GM06990 (cell line): ENCODE measurements at regions not wholly inside any gene's neighbourhood (a gene's known extent, or its start where the extent isn't known, plus 50 kb on each side); places are given as distances from the start of the nearest gene placed in this dataset.

Experiments
- DNase-seq: peaks from one replicate; pipeline ENCODE4 v3.0.0-alpha.2; 2011; ENCODE audit not compliant: insufficient read length; ENCODE audit errors: extremely low read depth
- H3K27me3 ChIP-seq: replicated peaks from 2 replicates; pipeline ENCODE4 v1.6.0; 2011; ENCODE audit warnings: low read length; ENCODE audit not compliant: control insufficient read depth, insufficient read depth
- H3K36me3 ChIP-seq: 2 replicates; pipeline ENCODE4 v1.5.1; 2011; ENCODE audit warnings: low read length; ENCODE audit not compliant: control insufficient read depth, insufficient read depth
- H3K4me3 ChIP-seq: replicated peaks from 2 replicates; pipeline ENCODE4 v1.5.1; 2011; ENCODE audit warnings: low read depth, mild to moderate bottlenecking, control low read depth, low read length
- CTCF ChIP-seq: IDR thresholded peaks from 2 replicates; pipeline ENCODE4 v1.5.1; 2011; ENCODE audit warnings: low read length, control low read depth, mild to moderate bottlenecking, inconsistent platforms; ENCODE audit not compliant: insufficient read depth, poor library complexity, severe bottlenecking

GRCh38 chr6:113380591-113380990 is 476.6 kb upstream of the MARCKS start:
- DNase-seq: no peak
- H3K27me3 ChIP-seq: no peaks in the 10 kb centered on the region
- no peak for TF ChIP-seq CTCF

GRCh38 chr6:113381232-113381631 is 475.9 kb upstream of the MARCKS start:
- Histone ChIP-seq H3K27me3 (no peaks in the 10 kb centered on the region), H3K4me3 (no peak overlapping the region), H3K36me3 (no peaks in the 10 kb centered on the region)
- TF ChIP-seq CTCF: no peak
- DNase-seq: no peak

More at GRCh38 chr6:113380591-113380990, 476.6 kb upstream of the MARCKS start:
- Histone ChIP-seq H3K36me3 (no peaks in the 10 kb centered on the region), H3K4me3 (no peak overlapping the region)

GRCh38 chr6:113381959-113382358 is 475.2 kb upstream of the MARCKS start:
- H3K36me3 ChIP-seq: no peaks in the 10 kb centered on the region
- peak; percentile 32 for DNase-seq
- H3K4me3 ChIP-seq: no peak overlapping the region
- TF ChIP-seq CTCF: no peak
- H3K27me3 ChIP-seq: no peaks in the 10 kb centered on the region

- H3K4me3 ChIP-seq: no peak overlapping the region
- H3K27me3 ChIP-seq: no peaks in the 10 kb centered on the region
- TF ChIP-seq CTCF: no peak
- no peak for DNase-seq
- H3K36me3 ChIP-seq: no peaks in the 10 kb centered on the region
Observed at GRCh38 chr6:113383701-113384100, 473.4 kb upstream of the MARCKS start.

- DNase-seq: no peak
- no peak for TF ChIP-seq CTCF
- Histone ChIP-seq H3K27me3 (no peaks in the 10 kb centered on the region), H3K36me3 (no peaks in the 10 kb centered on the region), H3K4me3 (no peak overlapping the region)
Observed at GRCh38 chr6:113385020-113385431, 472.1 kb upstream of the MARCKS start.

- Histone ChIP-seq H3K36me3 (no peaks in the 10 kb centered on the region), H3K4me3 (no peak overlapping the region), H3K27me3 (no peaks in the 10 kb centered on the region)
- no peak for DNase-seq
- no peak for TF ChIP-seq CTCF
Observed at GRCh38 chr6:113388996-113389395, 468.1 kb upstream of the MARCKS start.
